HepG2 (cell line): ENCODE measurements at regions not wholly inside any gene's neighbourhood (a gene's known extent, or its start where the extent isn't known, plus 50 kb on each side); places are given as distances from the start of the nearest gene placed in this dataset.

Experiments used
- ATAC-seq: fragments of 200-7000 bp; cut with Tn5 transposase; 3 replicates; pipeline ENCODE4 v1.9.1; 2020; ENCODE audit warnings: mild to moderate bottlenecking, moderate library complexity
- BruUV-seq: library from RNA; stranded (reverse); fragments of 400-500 nt; replicated peaks from 2 replicates; lab custom pipeline; 2021; lab: Mats Ljungman, UMichigan
- CTCF ChIA-PET: fragments of 300-600 bp; formaldehyde crosslinking; extraction: SDS; loops from one replicate; lab custom pipeline; 2021; ENCODE audit warnings: low total read pairs, inconsistent platforms, low intra/inter-chr PET ratio; lab: Yijun Ruan, JAX
- POLR2A ChIA-PET: fragments of 350-600 bp; sonication (Branson Sonifier 250); formaldehyde crosslinking; loops from one replicate; lab custom pipeline; 2020; ENCODE audit warnings: antibody characterized with exemption, inconsistent platforms; lab: Yijun Ruan, JAX
- DNase-seq: peaks from one replicate; pipeline ENCODE4 v3.0.0-alpha.2; 2015; ENCODE audit warnings: low spot score
- FAIRE-seq: peaks from 3 replicates; lab custom pipeline; 2011; peaks lifted over from hg19 to GRCh38; lab: Jason Lieb, UNC
- H2AFZ ChIP-seq: one replicate; pipeline ENCODE4 v1.6.1; 2011; ENCODE audit warnings: low read length, inconsistent platforms
- H3K27ac ChIP-seq: fragments of 300-600 bp; 3 replicates; pipeline ENCODE4 v1.8.0; 2011; ENCODE audit warnings: mixed run types, mild to moderate bottlenecking, mixed read lengths, low read length, inconsistent platforms; ENCODE audit not compliant: insufficient read depth; ENCODE audit errors: extremely low read length
- H3K27me3 ChIP-seq, 2 experiments: fragments of 200-600 bp in 1 of 2; 2 replicates in 1 of 2; 3 replicates in 1 of 2; pipeline versions ENCODE4 v1.6.0 to v1.8.0; 2011; ENCODE audit warnings: low read length in 2 of 2, mild to moderate bottlenecking in 2 of 2, moderate library complexity in 2 of 2, inconsistent platforms in 1 of 2; ENCODE audit not compliant: insufficient read depth in 2 of 2, control insufficient read depth in 1 of 2
- H3K36me3 ChIP-seq, 2 experiments: fragments of 200-600 bp in 1 of 2; replicated peaks in 1 of 2; 2 replicates in 1 of 2; 3 replicates in 1 of 2; pipeline versions ENCODE4 v1.5.1 to v1.8.0; 2011; ENCODE audit warnings: low read length in 2 of 2, inconsistent platforms in 1 of 2; ENCODE audit not compliant: insufficient read depth in 2 of 2, control insufficient read depth in 1 of 2
- H3K4me1 ChIP-seq: 2 replicates; pipeline ENCODE4 v1.5.1; 2012; ENCODE audit warnings: low read length, inconsistent platforms; ENCODE audit not compliant: insufficient read depth
- H3K4me2 ChIP-seq: 2 replicates; pipeline ENCODE4 v1.6.0; 2011; ENCODE audit warnings: low read depth, low read length, inconsistent platforms
- H3K4me3 ChIP-seq, 3 experiments: fragments of 200-600 bp in 1 of 3; sonication (generic), shearing (Covaris generic) in 1 of 3; replicated peaks in 1 of 3; 2 replicates each; pipeline ENCODE4 v1.5.1; 2011 to 2016; ENCODE audit warnings: low read length in 3 of 3, inconsistent platforms in 2 of 3, low read depth in 2 of 3, mild to moderate bottlenecking in 2 of 3, control low read depth in 1 of 3, mixed read lengths in 1 of 3; ENCODE audit not compliant: insufficient read depth in 1 of 3
- H3K79me2 ChIP-seq: one replicate; pipeline ENCODE4 v1.6.1; 2011; ENCODE audit warnings: low read length, inconsistent platforms; ENCODE audit not compliant: insufficient read depth
- H3K9ac ChIP-seq: 2 replicates; pipeline ENCODE4 v1.6.0; 2011; ENCODE audit warnings: mild to moderate bottlenecking, low read depth, low read length, inconsistent platforms; ENCODE audit not compliant: insufficient read depth
- H3K9me3 ChIP-seq: 2 replicates; pipeline ENCODE4 v1.5.1; 2012; ENCODE audit warnings: mild to moderate bottlenecking, low read length
- H4K20me1 ChIP-seq: 2 replicates; pipeline ENCODE4 v1.6.0; 2011; ENCODE audit warnings: inconsistent platforms, mild to moderate bottlenecking, low read length, moderate library complexity; ENCODE audit not compliant: insufficient read depth
- ETV6 ChIP-seq: sonication (generic); formaldehyde crosslinking; conservative IDR thresholded peaks from 2 replicates; pipeline ENCODE4 v1.4.0; 2020; ENCODE audit warnings: missing genetic modification reagents
- PHB2 ChIP-seq: fragments of 450-650 bp; IDR thresholded peaks from 2 replicates; pipeline ENCODE4 v1.6.1; 2018; ENCODE audit not compliant: partially characterized antibody
- SP5 ChIP-seq: IDR thresholded peaks from 2 replicates; pipeline ENCODE4 v1.6.1; 2016; ENCODE audit warnings: low read depth, borderline replicate concordance
- THYN1 ChIP-seq: sonication (generic); formaldehyde crosslinking; IDR thresholded peaks from 2 replicates; pipeline ENCODE4 v1.8.1; 2023; ENCODE audit warnings: low read depth, mild to moderate bottlenecking, moderate library complexity, missing genetic modification reagents, borderline replicate concordance
- ZBTB46 ChIP-seq: sonication (generic); formaldehyde crosslinking; IDR thresholded peaks from 2 replicates; pipeline ENCODE4 v1.4.0; 2020; ENCODE audit warnings: mild to moderate bottlenecking, missing genetic modification reagents, borderline replicate concordance
- ZNF34 ChIP-seq: sonication (generic); formaldehyde crosslinking; IDR thresholded peaks from 2 replicates; pipeline ENCODE4 v1.4.0; 2020; ENCODE audit warnings: mild to moderate bottlenecking, missing genetic modification reagents, borderline replicate concordance
- WGBS: methylation state at CpG from one replicate; pipeline ENCODE4 v1.1.6; 2017; ENCODE audit warnings: low lambda C conversion rate; 5-methylcytosine and 5-hydroxymethylcytosine counted together
- in situ Hi-C: cut with HindIII; loops from 2 replicates; pipeline ENCODE4 v1.10.0; 2017; ENCODE audit warnings: low pct_unique_long_range_greater_than_20kb; ENCODE audit not compliant: extremely low pct_ligation_motif_present
- intact Hi-C: fragments of 100-400 bp; cut with micrococcal nuclease; formaldehyde crosslinking; loops from one replicate; pipeline ENCODE4 v1.10.0; 2022; ENCODE audit not compliant: unreplicated experiment
- TF ChIP-seq, protein P1 (sequence below): sonication (generic); formaldehyde crosslinking; IDR thresholded peaks from 2 replicates; pipeline ENCODE4 v1.5.0; 2020; ENCODE audit warnings: mild to moderate bottlenecking, missing genetic modification reagents
- TF ChIP-seq, protein P2 (sequence below): sonication (generic); formaldehyde crosslinking; IDR thresholded peaks from 2 replicates; pipeline ENCODE4 v1.8.0; 2022; ENCODE audit warnings: missing genetic modification reagents, mild to moderate bottlenecking, inconsistent platforms, borderline replicate concordance
- TF ChIP-seq, protein P3 (sequence below): IDR thresholded peaks from 2 replicates; pipeline ENCODE4 v1.6.1; 2016; ENCODE audit warnings: mild to moderate bottlenecking

- TF ChIP-seq, protein P1, sequence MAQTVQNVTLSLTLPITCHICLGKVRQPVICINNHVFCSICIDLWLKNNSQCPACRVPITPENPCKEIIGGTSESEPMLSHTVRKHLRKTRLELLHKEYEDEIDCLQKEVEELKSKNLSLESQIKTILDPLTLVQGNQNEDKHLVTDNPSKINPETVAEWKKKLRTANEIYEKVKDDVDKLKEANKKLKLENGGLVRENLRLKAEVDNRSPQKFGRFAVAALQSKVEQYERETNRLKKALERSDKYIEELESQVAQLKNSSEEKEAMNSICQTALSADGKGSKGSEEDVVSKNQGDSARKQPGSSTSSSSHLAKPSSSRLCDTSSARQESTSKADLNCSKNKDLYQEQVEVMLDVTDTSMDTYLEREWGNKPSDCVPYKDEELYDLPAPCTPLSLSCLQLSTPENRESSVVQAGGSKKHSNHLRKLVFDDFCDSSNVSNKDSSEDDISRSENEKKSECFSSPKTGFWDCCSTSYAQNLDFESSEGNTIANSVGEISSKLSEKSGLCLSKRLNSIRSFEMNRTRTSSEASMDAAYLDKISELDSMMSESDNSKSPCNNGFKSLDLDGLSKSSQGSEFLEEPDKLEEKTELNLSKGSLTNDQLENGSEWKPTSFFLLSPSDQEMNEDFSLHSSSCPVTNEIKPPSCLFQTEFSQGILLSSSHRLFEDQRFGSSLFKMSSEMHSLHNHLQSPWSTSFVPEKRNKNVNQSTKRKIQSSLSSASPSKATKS = no peak
- no peak for TF ChIP-seq SP5 (CRISPR knock-in tag)
Observed at GRCh38 chr20:39674842-39675241, 712.7 kb downstream of the DHX35 start (continued).

DNA sequence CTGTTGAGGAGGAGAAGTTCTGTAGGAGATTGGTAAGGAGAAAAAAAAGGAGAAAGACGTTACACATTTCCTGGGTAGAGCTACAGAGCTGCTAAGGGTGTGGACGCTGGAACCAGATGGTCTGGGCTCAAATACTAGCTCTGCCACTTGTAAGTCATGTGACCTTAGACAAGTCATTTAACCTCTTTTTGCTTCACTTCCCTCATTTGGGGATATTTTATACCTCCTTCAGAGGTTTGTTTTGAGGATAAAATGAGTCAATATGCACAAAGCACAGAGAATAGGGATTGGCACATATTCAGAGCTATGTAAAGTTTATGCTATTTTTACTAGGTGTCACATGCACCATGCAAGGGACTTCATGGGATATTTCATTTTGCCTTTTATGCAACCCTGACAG is 708.8 kb downstream of the DHX35 start:
- Histone ChIP-seq H3K79me2 (no peaks in the 10 kb centered on the region), H3K9me3 (peaks cover 87% of the 10 kb centered on the region), H2AFZ (no peak overlapping the region), H4K20me1 (no peaks in the 10 kb centered on the region), H3K9ac (no peak overlapping the region), H3K27ac (no peak overlapping the region), H3K36me3 (no peaks in the 10 kb centered on the region), H3K27me3 (no peaks in the 10 kb centered on the region), H3K4me2 (no peak overlapping the region), H3K4me1 (no peaks in the 10 kb centered on the region), H3K4me3 (no peak overlapping the region)
- FAIRE-seq = no peak
- in situ Hi-C loops = no loop called here
- no TSS peak for BruUV-seq
- POLR2A ChIA-PET = no interaction called here
- intact Hi-C loops = no loop called here
- no peak for ATAC-seq
- CTCF ChIA-PET = no interaction called here
- 0% methylated on average over 2 of the region's 2 CpGs for WGBS
- DNase-seq = no peak
- TF ChIP-seq ETV6 (CRISPR knock-in tag) (no peak), PHB2 (no peak), ZBTB46 (CRISPR knock-in tag) (no peak), ZNF34 (CRISPR knock-in tag) (no peak), THYN1 (CRISPR knock-in tag) (no peak)
- TF ChIP-seq, protein P2, sequence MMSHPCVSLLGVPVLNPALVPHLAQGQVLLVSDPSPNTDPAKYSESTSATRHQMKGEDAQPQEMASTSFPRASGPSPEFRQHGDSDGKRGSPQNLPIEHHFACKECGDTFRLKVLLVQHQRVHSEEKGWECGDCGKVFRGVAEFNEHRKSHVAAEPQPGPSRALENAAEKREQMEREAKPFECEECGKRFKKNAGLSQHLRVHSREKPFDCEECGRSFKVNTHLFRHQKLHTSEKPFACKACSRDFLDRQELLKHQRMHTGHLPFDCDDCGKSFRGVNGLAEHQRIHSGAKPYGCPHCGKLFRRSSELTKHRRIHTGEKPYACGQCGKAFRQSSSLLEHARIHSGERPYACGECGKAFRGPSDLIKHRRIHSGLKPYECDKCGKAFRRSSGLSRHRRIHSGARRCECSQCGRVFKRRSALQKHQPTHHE (CRISPR knock-in tag) = no peak
- TF ChIP-seq, protein P3, sequence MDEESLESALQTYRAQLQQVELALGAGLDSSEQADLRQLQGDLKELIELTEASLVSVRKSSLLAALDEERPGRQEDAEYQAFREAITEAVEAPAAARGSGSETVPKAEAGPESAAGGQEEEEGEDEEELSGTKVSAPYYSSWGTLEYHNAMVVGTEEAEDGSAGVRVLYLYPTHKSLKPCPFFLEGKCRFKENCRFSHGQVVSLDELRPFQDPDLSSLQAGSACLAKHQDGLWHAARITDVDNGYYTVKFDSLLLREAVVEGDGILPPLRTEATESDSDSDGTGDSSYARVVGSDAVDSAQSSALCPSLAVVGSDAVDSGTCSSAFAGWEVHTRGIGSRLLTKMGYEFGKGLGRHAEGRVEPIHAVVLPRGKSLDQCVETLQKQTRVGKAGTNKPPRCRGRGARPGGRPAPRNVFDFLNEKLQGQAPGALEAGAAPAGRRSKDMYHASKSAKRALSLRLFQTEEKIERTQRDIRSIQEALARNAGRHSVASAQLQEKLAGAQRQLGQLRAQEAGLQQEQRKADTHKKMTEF (CRISPR knock-in tag) = no peak
